ENCODE measurements at regions not wholly inside any gene's neighbourhood (a gene's known extent, or its start where the extent isn't known, plus 50 kb on each side); places are given as distances from the start of the nearest gene placed in this dataset.
A peak's percentile ranks its signal among the peaks of the same experiment; 100 is the strongest.
"Not testable (repeated sequence)": the region's sequence is repeated elsewhere in the genome, so short reads cannot be mapped to it uniquely, and the experiment has no call there.

DNA sequence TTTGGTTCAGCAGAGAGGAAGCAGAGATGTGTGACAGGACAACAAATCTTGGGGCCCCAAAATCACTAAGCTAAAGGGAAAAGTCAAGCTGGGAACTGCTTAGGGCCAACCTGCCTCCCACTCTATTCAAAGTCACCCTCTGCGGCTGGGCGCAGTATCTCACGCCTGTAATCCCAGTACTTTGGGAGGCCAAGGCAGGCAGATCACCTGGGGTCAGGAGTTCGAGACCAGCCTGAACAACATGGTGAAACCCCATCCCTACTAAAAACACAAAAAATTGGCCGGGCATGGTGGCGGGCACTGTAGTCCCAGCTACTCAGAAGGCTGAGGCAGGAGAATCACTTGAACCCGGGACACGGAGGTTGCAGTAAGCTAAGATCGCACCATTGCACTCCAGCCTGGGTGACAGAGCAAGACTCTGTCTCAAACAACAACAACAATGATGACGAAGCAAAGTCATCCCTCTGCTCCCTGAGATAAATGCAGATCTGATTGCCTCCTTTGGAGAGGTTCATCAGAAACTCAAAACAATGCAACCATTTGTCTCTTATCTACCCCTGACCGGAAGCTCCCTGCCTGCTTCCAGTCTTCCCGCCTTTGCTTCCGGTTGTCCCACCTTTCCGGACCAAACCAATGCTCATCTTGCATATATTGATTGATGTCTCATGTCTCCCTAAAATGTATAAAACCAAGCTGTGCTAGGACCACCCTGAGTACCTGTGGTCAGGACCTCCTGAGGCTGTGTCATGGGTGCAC, 136.4 kb upstream of the AFDN start:
- not testable (repeated sequence) for DNase-seq

GRCh38 chr6:167690931-167691330, 135.8 kb upstream of the AFDN start:
- no peak for DNase-seq

GRCh38 chr6:167691533-167692312, 135.0 kb upstream of the AFDN start:
- no peak for DNase-seq

DNA sequence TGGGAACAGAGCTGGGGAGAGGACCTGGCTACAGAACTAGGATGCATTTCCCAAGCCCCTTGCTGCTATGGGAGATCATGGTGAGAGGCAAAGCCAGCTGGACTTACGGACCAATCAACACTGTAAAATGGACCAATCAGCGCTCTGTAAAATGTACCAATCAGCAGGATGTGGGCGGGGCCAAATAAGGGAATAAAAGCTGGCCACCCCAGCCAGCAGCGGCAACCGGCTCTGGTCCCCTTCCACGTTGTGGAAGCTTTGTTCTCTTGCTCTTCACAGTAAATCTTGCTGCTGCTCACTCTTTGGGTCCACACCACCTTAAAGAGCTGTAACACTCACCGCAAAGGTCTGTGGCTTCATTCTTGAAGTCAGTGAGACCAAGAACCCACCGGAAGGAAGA, 133.2 kb upstream of the AFDN start:
- not testable (repeated sequence) for DNase-seq

DNA sequence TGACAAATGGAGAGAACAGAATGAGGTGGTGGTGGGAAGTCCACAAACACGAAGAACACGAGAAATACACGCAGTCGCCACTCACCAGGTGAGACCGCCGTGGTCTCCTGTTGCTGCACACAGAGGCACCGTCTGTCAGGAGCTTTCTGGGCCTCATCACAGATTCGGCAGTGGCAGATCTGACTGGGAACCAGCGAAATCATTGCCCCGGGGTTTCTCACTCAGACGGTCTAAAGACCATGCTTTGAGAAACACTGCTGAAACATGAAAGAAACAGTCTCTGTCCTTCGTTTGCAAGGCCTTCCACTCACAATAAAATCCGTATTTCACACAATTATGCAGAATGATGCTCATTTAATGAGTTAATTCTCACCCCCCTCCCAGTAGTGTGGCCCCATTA, 130.9 kb upstream of the AFDN start:
- DNase-seq, result no peak

- DNase-seq, result no peak
These were observed 130.4 kb upstream of the AFDN start for GRCh38 chr6:167696296-167696695.

GRCh38 chr6:167697316-167697715, 129.4 kb upstream of the AFDN start:
- DNase-seq, result no peak

DNA sequence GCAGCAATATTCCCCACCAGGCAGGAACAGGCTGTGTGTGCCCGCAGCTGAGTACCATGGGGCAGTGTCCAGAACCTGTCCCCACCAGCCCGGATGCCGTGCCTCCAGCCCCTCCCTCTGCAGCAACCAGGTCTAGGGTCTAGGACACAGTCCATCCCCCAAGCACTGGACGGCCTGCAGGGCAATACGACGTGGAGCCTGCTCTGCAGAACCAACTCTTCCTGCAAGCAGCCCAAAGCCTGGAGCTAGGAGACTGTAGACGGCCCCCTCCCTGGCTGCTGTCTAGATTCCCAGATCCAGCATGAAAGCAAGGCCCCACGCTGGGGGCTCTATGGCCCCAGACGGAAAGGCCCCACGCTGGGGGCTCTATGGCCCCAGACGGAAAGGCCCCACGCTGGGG, 128.2 kb upstream of the AFDN start:
- no peak for DNase-seq

GRCh38 chr6:167699141-167699931, 127.4 kb upstream of the AFDN start:
- DNase-seq, result peak; percentile 44

DNA sequence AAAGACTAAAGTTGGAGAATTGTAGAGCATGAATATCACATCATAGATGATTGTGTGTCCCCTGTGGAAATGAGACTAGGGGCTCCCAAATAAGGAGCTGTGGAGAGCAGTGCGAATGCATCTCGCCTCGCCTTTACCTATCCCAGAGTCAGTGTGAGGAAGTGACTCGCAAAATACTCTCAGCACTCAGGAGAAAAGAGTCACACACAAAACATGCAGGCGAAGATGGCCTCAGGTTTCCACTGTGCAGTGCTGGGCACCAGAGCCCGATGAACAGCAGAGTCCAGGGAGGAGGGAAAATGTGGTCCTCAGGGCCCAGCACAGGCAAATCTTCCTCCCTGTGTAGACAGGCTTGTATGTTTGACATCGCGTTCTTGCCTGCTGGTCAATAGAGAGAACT, 126.5 kb upstream of the AFDN start:
- no peak for DNase-seq

DNA sequence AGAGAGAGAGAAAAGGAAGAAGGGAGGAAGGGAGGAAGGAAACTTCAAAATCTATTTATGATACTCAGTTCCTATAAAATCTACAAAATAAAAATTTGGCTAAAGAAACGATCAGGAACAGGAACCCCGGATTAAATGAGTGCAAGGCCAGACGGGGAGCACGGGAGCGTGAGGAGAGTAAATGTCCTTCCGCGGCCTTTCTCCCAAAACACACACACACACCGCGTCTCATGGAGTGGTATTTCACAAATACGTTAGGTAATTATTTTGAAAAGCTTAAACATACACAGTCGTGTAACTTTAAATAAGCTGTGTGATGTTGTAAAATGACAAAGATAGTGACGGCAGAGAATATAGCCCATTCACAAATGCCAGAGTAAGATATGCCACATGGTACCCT, 125.7 kb upstream of the AFDN start:
- no peak for DNase-seq

DNA sequence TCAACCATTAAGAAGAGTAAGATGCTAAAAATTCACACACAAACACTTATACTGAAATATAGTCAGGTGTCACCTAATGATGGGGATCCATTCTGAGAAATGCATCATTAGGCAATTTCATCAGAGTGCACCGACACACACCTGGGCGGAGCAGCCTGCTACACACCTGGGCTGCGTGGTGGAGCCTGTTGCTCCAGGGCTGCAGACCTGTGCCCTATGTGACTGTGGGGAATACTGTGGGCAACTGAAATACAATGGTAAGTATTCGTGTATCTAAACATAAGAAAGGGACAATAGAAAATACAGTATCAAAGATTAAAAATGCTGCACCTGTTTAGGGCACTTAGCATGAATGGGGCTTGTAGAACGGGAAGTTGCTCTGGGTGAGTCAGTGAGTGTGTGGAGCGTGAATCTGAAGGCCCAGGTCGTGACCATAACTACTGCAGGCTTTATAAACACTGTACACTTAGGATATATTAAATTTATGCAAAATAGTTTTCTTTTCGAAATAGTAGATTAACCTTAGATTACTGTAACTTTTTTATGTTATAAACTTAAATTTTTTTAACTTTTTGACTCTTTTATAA, 124.4 kb upstream of the AFDN start:
- DNase-seq, result no peak

- no peak for DNase-seq
These were observed 123.4 kb upstream of the AFDN start for GRCh38 chr6:167703347-167703746.

- no peak for DNase-seq
These were observed 122.9 kb upstream of the AFDN start for GRCh38 chr6:167703781-167704180.

DNA sequence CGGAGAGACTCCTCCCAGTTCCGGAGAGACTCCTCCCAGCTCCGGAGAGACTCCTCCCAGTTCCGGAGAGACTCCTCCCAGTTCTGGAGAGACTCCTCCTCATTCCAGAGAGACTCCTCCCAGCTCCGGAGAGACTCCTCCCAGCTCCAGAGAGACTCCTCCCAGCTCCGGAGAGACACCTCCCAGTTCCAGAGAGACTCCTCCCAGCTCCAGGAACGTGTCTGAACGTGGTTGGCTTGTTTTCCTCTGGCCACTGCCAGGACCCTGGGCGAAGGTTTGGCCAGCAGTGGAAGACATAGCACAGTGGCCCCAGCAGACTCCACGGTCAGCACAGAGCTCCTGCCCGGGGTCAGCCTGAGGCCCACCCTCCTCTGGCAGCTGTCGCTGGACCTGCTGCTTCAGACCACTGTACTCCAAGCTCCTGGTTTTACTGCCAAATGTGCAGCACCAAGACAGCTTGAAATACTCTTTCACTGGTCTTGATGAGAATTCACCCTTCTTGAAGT, 122.3 kb upstream of the AFDN start:
- no peak for DNase-seq

DNA sequence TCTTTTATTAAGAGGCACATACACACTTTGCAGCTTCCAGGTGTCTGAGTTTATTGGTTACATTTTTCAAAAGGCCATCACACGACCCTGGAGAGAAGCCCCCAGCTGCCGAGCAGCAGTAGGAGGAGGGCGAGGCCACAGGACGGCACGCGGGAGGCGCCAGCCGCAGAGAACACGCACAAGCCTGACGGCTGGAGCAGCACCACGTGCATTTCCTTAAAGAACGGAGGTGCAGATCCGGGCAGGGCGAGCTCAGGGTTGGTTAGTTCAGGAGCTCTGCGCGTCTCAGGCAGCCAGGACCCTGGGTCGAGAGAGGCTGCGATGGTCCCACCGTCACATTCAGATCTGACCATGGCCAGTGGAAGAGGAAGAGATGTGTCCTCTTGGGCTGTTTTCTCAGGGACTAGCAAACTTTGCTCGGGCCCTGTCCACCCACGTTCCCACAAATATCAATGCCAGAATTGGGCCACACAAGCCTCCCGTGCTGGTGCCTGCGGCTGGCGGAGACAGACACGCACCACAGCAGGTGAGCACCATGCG, 121.4 kb upstream of the AFDN start:
- no peak for DNase-seq

DNA sequence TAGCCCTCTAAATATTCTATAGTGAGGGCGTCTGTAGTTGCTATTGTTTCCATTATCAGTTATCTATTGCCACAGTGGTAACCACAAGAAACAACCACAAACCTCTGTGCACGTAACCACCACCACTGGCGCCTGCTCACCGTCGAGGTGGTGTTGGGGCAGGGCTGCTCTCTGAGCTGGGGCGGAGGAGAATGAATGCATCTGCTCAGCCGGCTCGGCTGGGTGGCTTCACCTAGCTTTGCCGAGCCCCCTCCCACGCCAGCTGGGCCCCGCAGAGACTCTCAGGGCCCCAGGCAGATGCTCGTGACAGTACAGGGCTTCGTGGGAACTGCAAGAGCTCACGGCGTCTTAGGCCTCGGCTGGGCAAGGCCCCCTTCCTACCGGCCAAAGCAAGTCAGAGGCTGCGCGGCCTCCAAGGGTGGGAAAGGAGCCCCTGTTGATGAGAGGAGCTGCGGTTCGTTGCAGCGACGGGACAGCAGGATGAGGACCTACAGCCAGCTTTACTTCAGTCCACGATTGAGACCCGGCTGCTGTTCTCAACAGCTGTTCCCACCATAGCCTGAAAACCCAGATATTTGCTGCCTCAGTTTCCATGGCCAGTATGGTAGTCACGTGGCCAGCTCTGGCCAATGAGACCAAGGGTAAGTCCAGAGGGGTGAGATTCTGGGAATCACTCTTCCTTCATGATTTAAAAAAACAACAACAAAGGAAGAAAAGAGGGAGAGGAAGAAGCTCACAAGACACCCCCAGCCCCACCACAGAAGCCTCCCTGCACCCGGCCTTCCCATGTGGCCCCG, 120.2 kb upstream of the AFDN start:
- DNase-seq, result no peak

- DNase-seq, result no peak
These were observed 118.8 kb upstream of the AFDN start for GRCh38 chr6:167707686-167708500.

DNA sequence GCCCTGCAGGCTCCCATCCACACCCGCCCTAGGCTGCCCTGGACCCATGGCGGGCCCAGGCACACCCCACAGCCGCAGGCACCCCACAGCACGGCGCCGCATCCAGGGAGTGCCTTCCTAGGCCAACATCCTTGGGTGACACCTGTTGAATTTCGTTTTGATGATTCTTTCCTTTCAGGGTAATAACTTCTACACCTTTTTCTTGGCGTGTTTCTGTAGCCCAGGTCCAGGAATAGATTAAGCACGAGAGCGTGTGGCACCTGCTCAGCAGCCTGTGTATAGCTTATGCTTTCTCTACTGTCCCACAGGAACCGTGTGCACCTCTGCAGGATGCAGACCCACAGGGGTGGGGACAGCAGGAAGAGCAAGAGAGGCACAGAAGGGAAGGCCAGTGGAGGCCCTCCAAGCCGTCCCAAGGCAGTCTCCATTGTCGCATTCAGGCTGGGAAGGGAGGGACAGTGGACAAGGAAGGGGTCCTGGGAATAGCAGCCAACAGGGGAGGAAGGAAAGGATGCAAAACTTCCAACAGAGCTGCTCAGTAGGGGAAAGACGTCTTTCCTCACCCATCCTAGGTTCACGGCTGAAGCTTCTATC, 118.1 kb upstream of the AFDN start:
- DNase-seq, result no peak

- DNase-seq, result no peak
These were observed 117.5 kb upstream of the AFDN start for GRCh38 chr6:167709196-167709595.
